ENCODE measurements at regions not wholly inside any gene's neighbourhood (a gene's known extent, or its start where the extent isn't known, plus 50 kb on each side); places are given as distances from the start of the nearest gene placed in this dataset.
"Not testable (repeated sequence)": the region's sequence is repeated elsewhere in the genome, so short reads cannot be mapped to it uniquely, and the experiment has no call there.

DNA sequence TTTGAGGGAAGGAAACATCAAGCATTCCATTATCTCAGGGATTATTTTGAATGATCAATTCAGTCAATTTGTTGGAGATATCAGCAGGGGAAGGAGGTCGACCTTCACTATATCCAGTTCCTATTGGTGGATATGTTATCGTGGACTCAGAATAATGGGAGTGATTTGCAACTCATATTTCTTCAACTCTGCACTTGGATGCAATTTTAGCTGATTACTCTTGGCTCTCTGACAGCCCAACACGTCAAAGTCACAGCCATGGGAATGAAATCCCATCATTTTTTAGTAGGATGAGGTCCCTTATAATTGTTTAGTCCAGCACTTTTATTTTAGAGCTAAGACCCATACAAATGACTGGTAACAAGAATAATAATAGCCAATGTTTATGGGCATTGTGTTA, 371.8 kb upstream of the RPS23 start:
- no peak for DNase-seq

DNA sequence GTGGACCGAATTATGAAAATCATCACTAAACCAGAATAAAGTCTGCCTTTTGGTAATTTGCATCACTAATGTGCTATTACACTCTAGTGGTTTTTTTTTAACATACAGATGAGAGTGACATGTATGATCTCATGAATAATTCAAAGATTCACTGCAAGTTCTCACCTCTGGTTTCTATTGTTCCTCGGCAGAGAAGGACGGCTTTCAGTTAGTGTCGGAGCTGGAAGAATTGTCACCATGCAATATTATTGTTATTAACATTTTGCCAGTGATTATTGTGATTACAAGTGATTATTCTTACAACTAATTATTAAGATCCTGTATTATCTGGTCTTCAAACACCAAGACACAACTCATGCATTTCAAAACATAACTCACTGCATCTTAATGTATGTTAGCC, 366.6 kb upstream of the RPS23 start:
- DNase-seq, result no peak

DNA sequence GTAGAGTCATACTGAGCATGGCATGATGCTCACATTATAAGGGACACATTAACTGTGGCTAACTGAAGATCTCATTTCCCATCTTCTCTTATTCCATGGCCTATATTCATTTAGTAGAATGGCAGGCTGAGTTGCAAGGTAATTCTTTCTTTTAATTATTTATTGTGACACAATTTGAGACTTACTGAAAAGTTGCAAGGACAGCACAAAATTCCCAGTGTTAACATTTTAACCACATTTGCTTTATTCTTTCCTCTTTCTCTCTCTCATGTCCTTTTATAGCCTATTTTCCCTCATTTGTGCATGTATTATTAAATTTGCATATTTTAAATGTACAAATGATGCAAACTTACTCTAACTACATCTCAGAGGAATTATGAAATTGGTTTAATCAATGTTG, 366.1 kb upstream of the RPS23 start:
- DNase-seq, result no peak

DNA sequence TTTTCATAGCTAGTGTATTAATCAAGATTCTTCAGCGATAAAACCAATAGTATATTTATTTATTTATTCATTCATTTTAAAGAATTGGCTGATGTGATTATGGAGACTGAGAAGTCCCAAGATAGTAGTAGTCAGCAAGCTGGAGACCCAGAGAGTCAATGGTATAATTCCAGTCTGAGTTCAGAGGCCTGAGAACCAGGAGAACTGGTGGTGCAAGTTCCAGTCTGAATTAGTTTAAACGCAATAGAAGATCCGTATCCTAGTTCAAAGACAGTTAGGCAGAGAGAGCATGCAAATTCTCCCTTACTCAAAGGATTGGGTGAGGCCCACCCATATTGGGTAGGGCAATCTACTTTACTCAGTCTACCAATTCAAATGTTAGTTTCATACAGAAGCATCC, 364.2 kb upstream of the RPS23 start:
- no peak for DNase-seq

DNA sequence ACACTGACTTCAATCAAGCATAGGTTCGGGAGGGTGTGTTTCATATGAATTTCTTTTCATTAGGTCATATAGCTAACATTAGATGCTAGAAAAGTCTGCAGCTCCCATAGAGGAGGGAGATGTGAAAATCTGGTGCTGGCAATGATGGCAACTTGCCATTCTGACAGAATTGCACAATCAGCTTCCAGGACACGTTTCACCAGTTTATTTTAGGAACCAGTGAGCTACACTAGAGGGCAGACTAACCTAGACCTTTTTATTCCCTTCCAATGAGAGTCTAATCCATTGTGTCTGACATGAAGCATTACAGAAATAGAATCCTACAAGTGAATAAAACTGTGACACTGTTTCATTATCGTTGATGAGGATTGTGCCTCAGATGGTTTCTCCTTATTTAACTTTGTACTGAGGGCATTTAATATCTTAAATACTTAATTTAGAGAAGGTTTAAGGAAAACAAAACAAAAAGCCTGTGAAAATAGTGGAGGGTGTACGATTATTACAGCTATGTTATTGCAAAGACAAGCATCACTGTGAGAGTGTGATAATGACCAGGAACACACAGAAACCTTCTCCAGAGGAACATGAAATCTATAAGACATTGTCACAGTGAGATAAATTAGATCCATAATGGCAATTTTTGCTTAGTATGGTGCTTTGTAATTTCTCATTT, 363.3 kb upstream of the RPS23 start:
- DNase-seq, result peak; percentile 81

DNA sequence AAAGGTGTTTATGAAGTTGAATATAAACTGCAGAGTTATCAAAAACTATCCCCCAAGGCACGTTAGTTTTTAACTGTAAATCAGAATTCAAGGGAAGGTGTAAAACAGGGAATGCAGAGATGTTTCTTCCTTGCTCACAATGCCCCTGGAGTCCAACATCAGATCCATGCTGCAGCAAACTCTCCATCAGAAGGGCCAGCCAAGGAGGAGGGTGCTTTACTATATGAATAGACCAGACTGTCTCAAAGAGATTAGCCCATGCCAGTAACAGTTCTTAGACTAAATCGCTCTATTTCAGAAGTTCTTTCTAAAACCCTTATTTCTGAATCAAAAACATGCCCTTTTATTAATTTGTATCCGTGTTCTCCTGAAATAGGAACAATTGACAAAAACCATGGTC, 362.8 kb upstream of the RPS23 start:
- DNase-seq, result no peak

DNA sequence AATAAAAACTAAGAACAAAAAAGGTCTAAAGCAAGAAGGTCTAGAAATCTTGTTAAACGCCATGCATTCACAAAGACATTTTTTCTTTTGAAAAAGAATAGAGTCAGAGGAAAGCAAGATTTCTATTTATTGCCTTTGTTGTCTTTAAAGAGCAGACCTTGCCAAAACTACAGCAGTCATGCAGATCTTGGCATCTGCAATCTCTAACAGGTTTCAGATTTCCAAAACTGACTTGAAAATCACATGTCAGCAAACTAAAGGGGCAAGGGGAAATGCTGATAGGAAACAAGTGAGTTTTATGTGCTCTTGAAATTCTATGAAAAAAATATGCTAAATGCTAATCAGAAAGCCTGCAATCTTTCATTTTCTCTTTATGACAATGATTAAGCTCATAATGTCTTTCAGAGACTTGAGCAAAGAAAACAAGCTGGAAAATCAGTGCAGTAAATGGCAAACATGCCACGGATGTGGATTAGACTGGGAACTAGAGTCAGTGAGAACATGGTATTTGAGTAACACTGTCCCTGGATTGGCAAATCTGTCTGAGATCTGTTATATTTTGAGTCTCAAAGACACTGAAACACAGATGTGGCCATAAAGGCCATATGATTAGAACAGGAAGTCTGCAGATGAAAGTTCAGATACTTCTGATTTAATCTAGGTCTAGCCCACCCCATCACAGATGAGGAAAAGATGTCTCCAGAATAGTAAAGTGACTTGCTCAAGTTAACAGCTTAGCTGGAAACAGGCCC, 361.4 kb upstream of the RPS23 start:
- DNase-seq, result no peak

DNA sequence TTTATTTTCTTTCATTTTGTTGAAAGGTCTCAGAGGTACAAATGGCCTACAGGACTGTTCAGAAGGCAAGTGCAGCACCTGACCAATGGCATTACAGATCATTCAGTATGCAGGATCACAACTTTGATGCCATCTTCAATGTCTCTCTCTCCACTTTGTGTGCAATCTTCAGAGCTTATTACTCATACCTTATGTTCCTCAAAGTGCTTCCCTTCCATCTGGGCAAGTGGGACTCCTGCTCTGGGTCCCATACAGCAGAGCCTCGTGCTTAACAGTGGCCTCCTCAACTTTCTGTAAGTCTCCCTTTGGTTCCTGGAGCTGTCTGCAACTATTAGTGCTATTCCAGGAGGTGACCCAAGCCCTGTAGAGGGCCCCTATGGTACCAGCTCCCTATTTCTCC, 358.4 kb upstream of the RPS23 start:
- DNase-seq, result no peak

DNA sequence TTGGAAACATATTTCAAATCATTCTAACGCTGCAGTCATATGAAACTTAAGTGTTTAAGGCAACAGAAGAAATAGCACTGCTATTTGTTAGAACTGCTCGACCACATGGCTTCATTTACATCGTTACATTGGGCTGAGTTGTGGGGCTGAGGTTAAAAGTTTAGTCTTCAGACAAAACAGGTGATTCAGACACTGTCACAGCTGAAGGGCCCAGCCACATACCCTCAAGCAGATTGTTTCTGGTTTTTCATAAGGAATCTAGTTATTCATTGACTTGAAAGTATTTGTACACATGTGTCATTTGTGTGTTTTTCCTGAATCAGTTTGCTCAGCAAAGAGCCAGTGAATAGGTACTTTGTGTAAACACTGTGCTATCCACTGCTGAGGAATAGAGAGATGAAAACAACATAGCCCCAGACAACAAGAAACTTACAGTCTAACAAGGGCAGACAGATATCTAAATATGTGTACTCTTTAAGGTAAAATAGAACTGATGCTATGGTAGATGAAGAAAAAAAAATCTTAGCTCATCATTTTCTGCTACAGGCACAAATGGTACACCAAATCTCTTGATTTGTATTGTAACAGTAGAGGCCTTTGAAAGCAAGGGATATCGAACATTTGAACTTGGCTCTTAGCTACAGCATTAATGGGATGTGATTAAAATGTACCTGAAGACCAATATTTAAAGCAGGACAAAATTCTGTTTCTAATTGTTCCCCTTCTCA, 357.6 kb upstream of the RPS23 start:
- DNase-seq, result peak; percentile 49

DNA sequence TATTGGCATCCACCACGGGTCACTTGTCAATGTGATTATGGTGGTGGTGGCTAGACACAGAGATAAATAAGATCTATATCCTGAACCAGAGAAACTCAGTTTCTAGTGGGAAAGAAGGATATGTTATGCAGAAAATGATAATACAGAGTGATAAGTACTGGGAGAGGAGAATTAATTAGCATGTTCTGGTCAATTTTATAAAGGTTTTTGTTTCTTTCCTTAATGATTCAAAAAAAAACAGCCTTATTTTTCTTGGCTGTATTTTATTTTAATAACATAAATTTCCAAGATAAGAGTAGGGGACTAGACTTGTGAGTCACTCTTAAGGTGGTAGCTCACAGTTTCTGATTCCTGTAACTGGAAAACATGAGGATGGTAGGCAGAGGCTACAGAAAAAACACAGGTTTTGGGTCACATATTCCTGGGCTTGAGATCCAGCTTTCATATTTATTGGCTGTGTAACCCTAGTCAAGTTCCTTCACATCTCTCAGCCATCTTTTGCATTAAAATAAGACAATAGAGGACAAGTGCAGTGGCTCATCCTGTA, 350.3 kb upstream of the RPS23 start:
- no peak for DNase-seq

DNA sequence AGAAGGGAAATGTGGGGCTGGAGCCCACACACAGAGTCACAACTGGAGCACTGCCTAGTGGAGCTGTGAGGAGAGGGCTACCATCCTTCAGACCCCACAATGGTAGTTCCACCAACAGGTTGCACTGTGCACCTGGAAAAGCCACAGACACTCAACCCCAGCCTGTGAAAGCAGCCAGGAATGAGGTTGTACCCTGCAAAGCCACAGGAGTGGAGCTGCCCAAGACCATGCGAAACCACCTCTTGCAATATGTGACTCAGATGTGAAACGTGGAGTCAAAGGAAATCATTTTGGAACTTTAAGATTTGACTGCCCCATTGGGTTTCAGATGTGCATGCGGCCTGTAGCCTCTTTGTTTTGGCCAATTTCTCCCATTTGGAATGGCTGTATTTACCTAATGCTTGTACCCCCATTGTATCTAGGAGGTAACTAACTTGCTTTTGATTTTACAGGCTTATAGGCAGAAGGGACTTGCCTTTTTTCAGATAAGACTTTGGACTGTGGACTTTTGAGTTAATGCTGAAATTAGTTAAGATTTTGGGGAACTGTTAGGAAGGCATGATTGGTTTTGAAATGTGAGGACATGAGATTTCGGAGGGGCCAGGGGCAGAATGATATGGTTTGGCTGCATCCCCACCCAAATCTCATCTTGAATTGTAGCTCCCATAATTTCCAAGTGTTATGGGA, 348.9 kb upstream of the RPS23 start:
- DNase-seq, result not testable (repeated sequence)

DNA sequence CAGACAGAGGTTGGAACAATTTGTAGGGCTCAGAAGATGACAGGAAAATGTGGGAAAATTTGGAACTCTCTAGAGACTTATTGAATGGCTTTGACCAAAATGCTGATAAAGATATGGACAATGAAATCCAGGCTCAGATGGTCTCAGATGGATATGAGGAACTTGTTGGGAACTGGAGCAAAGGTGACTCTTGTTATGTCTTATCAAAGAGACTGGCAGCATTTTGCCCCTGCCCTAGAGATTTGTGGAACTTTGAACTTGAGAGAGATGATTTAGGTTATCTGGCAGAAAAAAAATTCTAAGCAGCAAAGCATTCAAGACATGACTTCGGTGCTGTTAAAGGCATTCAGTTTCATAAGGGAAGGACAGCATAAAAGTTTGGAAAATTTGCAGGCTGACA, 347.9 kb upstream of the RPS23 start:
- DNase-seq, result not testable (repeated sequence)

DNA sequence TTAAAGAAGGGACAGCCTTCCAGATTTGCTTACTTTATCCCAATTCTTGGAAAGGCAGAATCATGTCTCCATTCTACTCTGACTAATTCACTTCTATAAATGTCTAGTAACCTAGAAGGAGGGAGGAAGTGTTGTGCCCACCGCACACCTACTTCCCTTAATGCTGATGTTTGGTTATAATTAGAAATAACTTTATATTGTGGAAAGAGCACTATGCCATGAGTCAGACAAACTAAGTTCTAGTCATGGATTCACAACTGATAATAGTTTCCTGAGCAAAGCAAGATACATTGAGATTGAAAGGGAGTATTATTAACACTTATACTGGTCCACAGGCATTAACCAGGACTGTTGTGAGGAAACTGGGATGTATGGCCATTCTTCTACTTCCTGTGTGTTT, 345.9 kb upstream of the RPS23 start:
- no peak for DNase-seq

DNA sequence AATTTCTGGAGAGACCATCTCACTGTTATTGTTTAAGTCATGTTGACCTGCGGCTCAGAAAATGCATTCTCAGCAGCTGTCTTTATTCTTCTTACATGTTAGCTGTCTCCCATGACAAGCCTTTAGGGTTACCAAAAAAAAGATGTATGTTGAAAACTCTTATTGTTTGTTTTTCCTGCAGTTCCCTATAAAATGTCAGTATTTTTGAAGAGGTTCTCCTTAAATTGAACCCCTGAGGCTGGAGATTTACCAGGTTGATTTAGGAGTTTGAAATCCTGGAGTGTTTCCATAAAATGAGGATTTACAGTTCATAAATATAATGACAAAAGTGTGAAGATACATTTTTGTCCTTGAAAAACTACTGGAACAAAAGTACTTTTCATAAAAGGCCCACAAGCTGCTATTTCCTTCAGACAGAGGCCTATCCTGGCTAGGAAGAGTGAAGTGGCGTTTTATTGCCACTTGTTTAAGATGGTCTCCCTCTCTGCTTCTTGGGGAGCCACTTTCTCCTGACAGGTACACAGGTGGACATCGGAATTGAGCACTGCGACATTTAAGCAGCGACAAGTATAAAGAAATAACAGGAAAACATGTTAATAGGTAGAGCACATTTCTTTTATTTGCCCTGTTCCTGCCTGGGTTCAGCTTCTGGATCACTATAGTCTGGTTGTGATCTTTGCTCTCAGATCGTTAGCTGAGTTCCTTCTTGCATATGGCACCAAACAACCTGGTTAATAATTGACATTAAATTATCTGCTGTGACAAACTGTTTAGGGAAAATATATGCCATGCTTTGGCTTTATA, 344.8 kb upstream of the RPS23 start:
- no peak for DNase-seq

DNA sequence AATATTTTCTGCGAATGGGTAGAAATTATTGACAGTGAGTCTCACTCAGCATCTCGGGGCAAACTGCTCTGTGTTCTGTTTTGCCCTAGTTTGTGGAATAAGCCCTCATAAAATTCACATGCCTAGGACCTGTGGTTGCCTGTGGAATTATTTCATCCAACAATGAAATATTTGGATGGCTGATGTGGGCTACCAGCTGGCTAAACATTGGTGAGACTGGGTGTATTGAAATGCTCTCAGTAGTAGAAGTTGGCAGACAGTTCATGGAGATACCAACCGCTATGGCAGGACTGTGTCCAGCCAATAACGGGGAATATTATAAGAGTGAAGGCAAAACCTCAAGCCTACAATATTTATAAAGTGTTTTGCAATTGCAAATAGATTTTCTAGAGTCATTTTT, 344.1 kb upstream of the RPS23 start:
- no peak for DNase-seq

DNA sequence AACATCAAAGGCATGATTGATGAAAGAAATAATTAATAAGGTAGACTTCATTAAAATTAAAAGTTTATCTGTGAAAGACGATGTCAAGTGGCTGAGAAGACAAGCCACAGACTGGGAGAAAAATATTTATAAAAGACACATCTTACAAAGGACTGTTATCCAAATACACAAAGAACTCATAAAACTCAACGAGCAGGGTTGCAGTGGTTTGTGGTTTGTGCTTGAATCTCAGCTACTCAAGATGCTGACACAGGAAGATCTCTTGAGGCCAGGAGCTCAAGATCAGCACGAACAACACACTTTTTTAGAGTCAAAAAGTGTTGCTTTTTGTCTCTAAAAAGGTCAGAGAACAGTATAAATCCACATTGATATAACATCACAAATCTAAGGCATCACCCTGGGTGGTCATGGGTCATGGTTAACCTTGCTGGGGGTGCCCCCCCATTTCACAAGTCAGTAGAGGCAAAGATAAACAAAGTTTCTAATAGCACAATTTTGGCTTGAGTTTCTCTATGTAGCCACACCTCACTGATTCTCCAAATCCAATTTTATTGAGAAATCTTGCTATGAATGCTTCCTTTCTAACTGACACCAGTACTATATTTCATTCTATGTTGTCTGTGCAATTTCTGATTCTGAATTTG, 342.9 kb upstream of the RPS23 start:
- DNase-seq, result no peak

DNA sequence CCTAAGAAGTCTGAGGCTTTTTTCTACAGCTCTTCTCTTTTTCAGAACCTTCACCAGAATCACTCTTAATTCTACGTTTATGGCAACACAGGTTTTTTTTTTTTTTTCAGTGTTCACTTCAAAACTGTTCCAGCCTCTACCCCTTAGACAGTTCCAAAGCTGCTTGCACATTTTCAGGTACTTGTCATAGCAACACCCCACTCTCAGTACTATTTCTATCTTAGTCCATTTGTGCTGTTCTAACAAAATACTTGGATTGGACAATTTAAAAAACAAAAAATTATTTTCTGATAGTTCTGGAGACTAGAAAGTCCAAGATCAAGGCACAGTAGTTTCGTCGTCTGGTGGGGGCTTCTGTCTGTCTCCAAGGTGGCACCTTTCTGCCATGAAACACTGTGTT, 340.9 kb upstream of the RPS23 start:
- DNase-seq, result no peak

DNA sequence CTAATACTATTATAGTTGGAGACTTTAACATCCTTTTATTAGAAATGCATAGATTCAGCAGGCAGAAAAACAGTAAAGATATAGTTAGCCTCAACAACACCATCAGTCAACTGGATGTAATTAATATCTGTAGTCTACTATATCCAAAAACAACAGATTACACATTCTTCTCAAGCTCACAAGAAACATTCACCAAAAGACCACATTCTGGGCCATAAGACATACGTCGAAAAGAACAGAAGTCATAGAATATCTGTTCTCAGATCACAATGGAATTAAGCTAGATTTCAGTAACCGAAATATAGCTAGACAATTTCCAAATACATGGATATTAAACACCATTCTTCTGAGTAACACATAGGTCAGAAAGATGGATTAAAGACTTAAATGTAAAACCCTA, 336.6 kb upstream of the RPS23 start:
- DNase-seq, result no peak

DNA sequence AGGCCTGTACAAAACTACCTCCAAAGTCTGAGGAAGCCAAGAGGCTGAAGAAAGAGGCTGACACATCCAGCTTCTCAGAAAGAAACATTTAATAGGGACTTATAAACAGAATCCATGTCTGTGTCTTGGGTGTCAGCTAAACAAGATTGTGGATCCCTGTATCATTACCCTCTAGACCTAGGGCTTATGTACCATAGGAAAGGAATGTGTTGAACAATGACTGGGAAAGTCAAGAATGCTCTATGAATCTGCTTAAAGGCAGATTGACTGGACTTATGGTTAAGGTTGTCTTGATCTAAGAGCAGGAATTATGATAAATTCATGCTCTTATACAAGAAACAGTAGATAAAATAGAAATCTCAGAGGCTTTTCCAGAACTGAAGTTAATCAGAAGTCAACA, 335.7 kb upstream of the RPS23 start:
- no peak for DNase-seq

DNA sequence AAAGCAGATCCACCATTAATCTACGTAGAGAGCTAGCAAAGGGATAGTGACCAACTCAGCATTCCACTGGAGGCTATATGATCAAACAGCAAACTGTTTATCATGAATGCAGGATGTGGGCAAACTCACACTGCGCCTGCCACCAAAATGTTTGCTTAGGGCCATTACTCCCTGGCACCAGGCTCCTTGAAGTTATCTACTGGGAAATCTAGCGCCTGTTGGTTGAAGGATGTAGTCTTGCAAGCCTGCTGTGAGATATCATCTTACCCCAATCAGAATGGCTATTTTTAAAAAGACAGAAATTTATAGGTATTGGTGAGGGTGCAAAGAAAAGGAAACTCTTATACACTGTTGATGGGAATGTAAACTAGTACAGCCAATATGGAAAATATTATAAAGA, 332.5 kb upstream of the RPS23 start:
- DNase-seq, result no peak

DNA sequence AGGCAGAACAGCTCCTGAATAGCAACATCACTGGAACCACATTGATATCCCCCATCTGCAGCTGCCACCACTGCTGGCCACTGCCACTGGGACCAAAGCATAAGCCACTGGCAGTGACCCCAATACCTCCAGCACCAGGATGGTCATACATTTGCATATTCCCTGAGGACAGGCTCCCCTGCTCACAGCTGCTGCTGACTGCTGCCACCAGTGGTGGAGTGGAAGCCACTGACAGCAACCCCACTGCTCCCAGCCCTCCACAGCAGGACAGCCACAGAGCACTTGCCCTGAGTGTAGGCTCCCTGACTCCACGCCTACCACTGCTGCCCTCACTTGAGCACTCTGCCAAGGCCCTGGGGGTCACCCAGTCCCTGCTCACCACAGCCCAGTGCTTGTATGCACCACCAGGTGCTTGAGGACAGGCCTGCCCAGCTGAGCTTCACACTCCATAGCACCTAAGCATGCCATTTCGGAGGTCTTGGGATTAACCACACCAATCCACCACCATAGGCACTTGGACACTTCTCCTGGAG, 327.4 kb upstream of the RPS23 start:
- no peak for DNase-seq
